ENCODE measurements at regions not wholly inside any gene's neighbourhood (a gene's known extent, or its start where the extent isn't known, plus 50 kb on each side); places are given as distances from the start of the nearest gene placed in this dataset.

DNA sequence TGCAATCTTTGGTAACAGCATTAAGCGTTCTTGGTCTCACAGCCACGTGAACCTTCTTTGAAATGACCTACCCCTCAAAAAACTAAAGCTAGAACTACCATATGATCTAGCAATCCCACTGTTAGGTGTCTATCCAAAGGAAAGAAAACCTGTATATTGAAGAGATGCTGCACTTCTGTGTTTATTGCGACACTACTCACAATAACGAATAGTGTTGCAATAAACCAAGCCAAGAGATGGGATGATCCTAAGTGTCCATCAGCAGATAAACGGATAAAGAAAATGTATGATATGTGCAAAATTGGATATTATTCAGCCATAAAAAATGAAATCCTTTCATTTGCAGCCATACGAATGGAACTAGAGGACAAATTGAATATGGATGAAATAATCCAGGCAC lies 637.9 kb downstream of the EFNB2 start:
- Histone ChIP-seq H3K4me3 (no peak overlapping the region), H3K9me3 (no peaks in the 10 kb centered on the region), H3K27ac (no peak overlapping the region), H3K4me1 (no peaks in the 10 kb centered on the region), H3K36me3 (no peaks in the 10 kb centered on the region), H3K27me3 (no peaks in the 10 kb centered on the region)
- TF ChIP-seq POLR2A (IDR thresholded peaks at IDR 0.05) = no peak
- TF ChIP-seq, protein P1, sequence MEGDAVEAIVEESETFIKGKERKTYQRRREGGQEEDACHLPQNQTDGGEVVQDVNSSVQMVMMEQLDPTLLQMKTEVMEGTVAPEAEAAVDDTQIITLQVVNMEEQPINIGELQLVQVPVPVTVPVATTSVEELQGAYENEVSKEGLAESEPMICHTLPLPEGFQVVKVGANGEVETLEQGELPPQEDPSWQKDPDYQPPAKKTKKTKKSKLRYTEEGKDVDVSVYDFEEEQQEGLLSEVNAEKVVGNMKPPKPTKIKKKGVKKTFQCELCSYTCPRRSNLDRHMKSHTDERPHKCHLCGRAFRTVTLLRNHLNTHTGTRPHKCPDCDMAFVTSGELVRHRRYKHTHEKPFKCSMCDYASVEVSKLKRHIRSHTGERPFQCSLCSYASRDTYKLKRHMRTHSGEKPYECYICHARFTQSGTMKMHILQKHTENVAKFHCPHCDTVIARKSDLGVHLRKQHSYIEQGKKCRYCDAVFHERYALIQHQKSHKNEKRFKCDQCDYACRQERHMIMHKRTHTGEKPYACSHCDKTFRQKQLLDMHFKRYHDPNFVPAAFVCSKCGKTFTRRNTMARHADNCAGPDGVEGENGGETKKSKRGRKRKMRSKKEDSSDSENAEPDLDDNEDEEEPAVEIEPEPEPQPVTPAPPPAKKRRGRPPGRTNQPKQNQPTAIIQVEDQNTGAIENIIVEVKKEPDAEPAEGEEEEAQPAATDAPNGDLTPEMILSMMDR (IDR thresholded peaks at IDR 0.05) = no peak
- intact Hi-C loops (cut with DNase I; ENCODE audit: low total_unique reads) = no loop called here
- DNase-seq = no peak

DNA sequence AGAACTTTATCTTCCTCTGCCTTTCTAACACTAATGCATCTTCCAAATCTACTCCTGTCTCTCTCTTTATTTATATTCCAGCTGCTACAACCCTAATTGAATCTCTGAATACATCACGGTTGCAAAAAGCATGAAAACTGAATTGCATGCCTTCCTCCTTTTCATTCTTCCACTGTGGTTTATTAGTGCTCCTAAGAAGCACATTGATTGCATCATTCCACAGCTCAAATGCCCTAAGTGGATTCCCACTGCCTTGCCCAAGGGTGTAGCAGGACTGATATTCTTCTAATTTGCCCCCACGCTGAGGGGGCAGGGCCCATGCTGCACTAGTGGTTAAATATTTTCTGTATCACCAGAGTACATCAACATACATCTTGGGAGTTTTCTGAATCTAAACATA lies 640.8 kb downstream of the EFNB2 start:
- no peaks in the 10 kb centered on the region for H3K27me3 ChIP-seq
- intact Hi-C loops (cut with DNase I; ENCODE audit: low total_unique reads) = no loop called here

DNA sequence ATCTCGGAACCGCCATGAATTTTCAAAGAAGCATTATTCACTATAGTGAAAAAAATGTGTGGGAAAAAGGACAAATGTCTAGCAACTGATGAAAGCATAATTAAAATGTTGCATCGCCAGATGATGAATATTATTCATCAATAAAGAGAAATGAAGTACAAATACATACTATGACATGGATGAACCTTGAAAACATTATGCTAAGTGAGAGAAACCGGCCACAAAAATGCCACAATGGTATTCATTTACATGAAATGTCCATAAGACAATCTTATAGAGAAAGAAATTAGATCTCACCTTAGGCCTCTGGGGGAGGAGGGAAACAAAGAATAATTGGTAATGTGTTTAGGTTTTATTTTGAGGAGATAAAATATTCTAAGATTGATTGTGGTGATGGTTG lies 645.0 kb downstream of the EFNB2 start:
- no peaks in the 10 kb centered on the region for H3K4me1 ChIP-seq
- no peak for DNase-seq
- no peak for TF ChIP-seq POLR2A (IDR thresholded peaks at IDR 0.05)
- TF ChIP-seq, protein P1 (IDR thresholded peaks at IDR 0.05) = no peak
- no peak overlapping the region for H3K4me3 ChIP-seq
- intact Hi-C loops (cut with DNase I; ENCODE audit: low total_unique reads) = no loop called here
- no peak overlapping the region for H3K27ac ChIP-seq
- H3K27me3 ChIP-seq = no peaks in the 10 kb centered on the region
- H3K36me3 ChIP-seq = no peaks in the 10 kb centered on the region
- no peaks in the 10 kb centered on the region for H3K9me3 ChIP-seq

More for the DNA sequence above, 640.8 kb downstream of the EFNB2 start:
- Histone ChIP-seq H3K4me1 (no peaks in the 10 kb centered on the region), H3K36me3 (no peaks in the 10 kb centered on the region), H3K9me3 (no peaks in the 10 kb centered on the region), H3K27ac (no peak overlapping the region), H3K4me3 (no peak overlapping the region)
- no peak for DNase-seq
- TF ChIP-seq, protein P1 (IDR thresholded peaks at IDR 0.05) = no peak
- no peak for TF ChIP-seq POLR2A (IDR thresholded peaks at IDR 0.05)

DNA sequence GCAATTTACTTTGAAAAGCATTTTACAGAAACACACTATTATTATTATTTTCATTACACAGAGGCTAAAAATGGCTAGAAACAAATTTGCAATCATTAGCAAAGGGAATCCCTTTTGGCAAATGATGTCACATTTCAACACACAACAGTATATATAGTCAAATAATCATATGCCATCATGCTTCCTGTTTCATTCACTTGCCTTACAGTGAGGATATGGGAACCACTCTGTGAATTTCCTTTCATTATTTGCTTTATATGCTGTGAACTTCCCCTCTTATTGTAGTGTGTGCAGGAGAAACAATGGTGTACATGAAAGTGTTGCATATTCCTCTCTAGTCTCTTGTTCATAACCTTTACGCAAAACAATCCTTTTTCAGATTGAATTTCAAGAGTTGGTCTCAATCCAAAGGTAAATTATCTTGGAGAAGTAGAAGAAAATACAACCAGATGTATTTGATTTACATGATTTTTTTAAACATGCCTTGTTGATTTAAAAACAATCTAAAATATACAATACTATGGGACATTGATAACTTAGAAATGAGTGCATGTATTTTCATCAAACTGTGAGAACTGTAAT lies 657.3 kb downstream of the EFNB2 start:
- TF ChIP-seq, protein P1 (IDR thresholded peaks at IDR 0.05) = no peak
- no peak for TF ChIP-seq POLR2A (IDR thresholded peaks at IDR 0.05)
- Histone ChIP-seq H3K36me3 (no peaks in the 10 kb centered on the region), H3K4me1 (no peaks in the 10 kb centered on the region), H3K27me3 (no peaks in the 10 kb centered on the region), H3K27ac (no peak overlapping the region), H3K4me3 (no peak overlapping the region), H3K9me3 (no peaks in the 10 kb centered on the region)
- intact Hi-C loops (cut with DNase I; ENCODE audit: low total_unique reads) = no loop called here
- DNase-seq = no peak

DNA sequence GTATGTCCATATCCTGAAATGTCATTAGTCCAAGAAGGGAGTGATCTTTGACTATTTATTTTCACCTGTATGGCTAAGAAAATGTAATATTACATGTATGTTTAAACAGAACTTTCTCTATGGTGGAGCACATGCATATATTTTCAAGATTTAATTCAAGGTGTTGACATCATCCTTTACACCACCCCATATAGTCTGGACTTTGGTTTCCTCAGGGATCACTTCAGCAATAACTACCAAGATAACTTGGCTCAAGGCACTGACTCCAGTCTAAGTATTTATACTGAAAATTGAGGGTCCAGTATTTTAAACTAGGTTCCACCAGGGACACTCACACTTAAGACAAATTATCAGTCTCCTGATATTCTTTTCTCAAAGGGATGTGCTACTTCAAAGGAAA lies 660.6 kb downstream of the EFNB2 start:
- no peaks in the 10 kb centered on the region for H3K36me3 ChIP-seq
- no peak overlapping the region for H3K27ac ChIP-seq
- intact Hi-C loops (cut with DNase I; ENCODE audit: low total_unique reads) = no loop called here
- H3K27me3 ChIP-seq = no peaks in the 10 kb centered on the region
- no peak overlapping the region for H3K4me3 ChIP-seq
- no peaks in the 10 kb centered on the region for H3K9me3 ChIP-seq
- H3K4me1 ChIP-seq = no peaks in the 10 kb centered on the region
- TF ChIP-seq, protein P1 (IDR thresholded peaks at IDR 0.05) = no peak
- TF ChIP-seq POLR2A (IDR thresholded peaks at IDR 0.05) = no peak
- DNase-seq = no peak
